Gastrocnemius medialis (tissue), 4 donors: ENCODE measurements at regions not wholly inside any gene's neighbourhood (a gene's known extent, or its start where the extent isn't known, plus 50 kb on each side); places are given as distances from the start of the nearest gene placed in this dataset.

ENCODE experiments used
- CTCF ChIP-seq, 5 experiments: fragments of 450-650 bp in 3 of 5; fragments of 200-600 bp in 2 of 5; sonication (generic) in 2 of 5; IDR thresholded peaks in 4 of 5; conservative IDR thresholded peaks in 1 of 5; 1 replicate in 4 of 5; 2 replicates in 1 of 5; pipeline ENCODE4 v1.5.1; 2016 to 2019; ENCODE audit warnings: antibody characterized with exemption in 5 of 5, mild to moderate bottlenecking in 3 of 5, moderate library complexity in 3 of 5
- POLR2A ChIP-seq, 2 donors: fragments of 450-650 bp; IDR thresholded peaks; one replicate each; pipeline ENCODE4 v1.6.1; 2017; ENCODE audit warnings: antibody characterized with exemption in 2 of 2, mild to moderate bottlenecking in 2 of 2, moderate library complexity in 2 of 2

DNA sequence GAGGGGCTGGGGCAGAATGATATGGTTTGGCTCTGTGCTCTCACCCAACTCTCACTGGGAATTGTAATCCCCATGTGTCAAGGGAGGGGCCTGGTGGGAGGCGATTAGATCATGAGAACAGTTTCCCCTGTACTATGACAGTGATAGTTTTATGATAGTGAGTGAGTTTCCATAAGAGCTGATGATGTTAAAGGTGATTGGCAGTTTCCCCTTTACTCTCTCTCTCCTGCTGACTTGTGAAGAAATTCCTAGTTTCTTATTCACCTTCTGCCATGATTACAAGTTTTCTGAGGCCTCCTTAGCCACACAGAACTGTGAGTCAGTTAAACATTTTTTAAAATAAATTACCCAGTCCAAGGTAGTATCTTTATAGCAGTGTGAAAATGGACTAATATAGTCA is 120.4 kb upstream of the CDH9 start:
- TF ChIP-seq CTCF (IDR thresholded peaks at IDR 0.05 in 4 of 5, conservative IDR thresholded peaks at IDR 0.05 in 1 of 5) (no peak), POLR2A (IDR thresholded peaks at IDR 0.05) (no peak)
